GM23248 (cell line): ENCODE measurements at regions not wholly inside any gene's neighbourhood (a gene's known extent, or its start where the extent isn't known, plus 50 kb on each side); places are given as distances from the start of the nearest gene placed in this dataset.

Source experiments
- EZH2 ChIP-seq: fragments of 200-600 bp; sonication (generic); IDR thresholded peaks from 2 replicates; pipeline ENCODE4 v1.6.1; 2018; ENCODE audit warnings: antibody characterized with exemption, mild to moderate bottlenecking; ENCODE audit not compliant: insufficient read depth, poor library complexity, severe bottlenecking
- EZH2phosphoT487 ChIP-seq: fragments of 200-600 bp; sonication (generic); IDR thresholded peaks from 2 replicates; pipeline ENCODE4 v1.6.1; 2018; ENCODE audit warnings: antibody characterized with exemption, moderate library complexity, mild to moderate bottlenecking, low read depth; ENCODE audit not compliant: insufficient read depth

- no peak for TF ChIP-seq EZH2phosphoT487
- no peak for TF ChIP-seq EZH2
Measured at GRCh38 chr9:40914772-40915659, 213.5 kb downstream of the FOXD4L6 start.
